Liver (tissue), 3 donors: ENCODE measurements at regions not wholly inside any gene's neighbourhood (a gene's known extent, or its start where the extent isn't known, plus 50 kb on each side); places are given as distances from the start of the nearest gene placed in this dataset.
"Not testable (repeated sequence)": the region's sequence is repeated elsewhere in the genome, so short reads cannot be mapped to it uniquely, and the experiment has no call there.

Experiments used
- CTCF ChIP-seq: fragments of 150-350 bp; IDR thresholded peaks from 2 replicates; pipeline ENCODE4 v1.5.1; 2017; ENCODE audit warnings: improper control_type of control experiment, low read depth, low read length; ENCODE audit not compliant: missing input control
- EGR1 ChIP-seq, 2 donors: IDR thresholded peaks; 2 replicates each; pipeline ENCODE4 v1.6.1; 2016 to 2018; ENCODE audit warnings: antibody characterized with exemption in 2 of 2, low read depth in 2 of 2
- HNF4A ChIP-seq, 2 donors: conservative IDR thresholded peaks; 2 replicates each; pipeline ENCODE4 v1.6.1; 2016; ENCODE audit warnings: antibody characterized with exemption in 2 of 2, mild to moderate bottlenecking in 2 of 2
- MAX ChIP-seq: IDR thresholded peaks from 2 replicates; pipeline ENCODE4 v1.6.1; 2016; ENCODE audit warnings: antibody characterized with exemption
- RAD21 ChIP-seq, 2 donors: IDR thresholded peaks; 2 replicates each; pipeline ENCODE4 v1.6.1; 2016; ENCODE audit warnings: antibody characterized with exemption in 2 of 2, mild to moderate bottlenecking in 2 of 2
- REST ChIP-seq: IDR thresholded peaks from 2 replicates; pipeline ENCODE4 v1.6.1; 2016; ENCODE audit warnings: antibody characterized with exemption, mild to moderate bottlenecking
- SP1 ChIP-seq: IDR thresholded peaks from 2 replicates; pipeline ENCODE4 v1.6.1; 2018; ENCODE audit warnings: antibody characterized with exemption, mild to moderate bottlenecking
- TAF1 ChIP-seq: conservative IDR thresholded peaks from 2 replicates; pipeline ENCODE4 v1.6.1; 2016; ENCODE audit warnings: antibody characterized with exemption, mild to moderate bottlenecking
- YY1 ChIP-seq: IDR thresholded peaks from 2 replicates; pipeline ENCODE4 v1.6.1; 2016; ENCODE audit warnings: antibody characterized with exemption, mild to moderate bottlenecking
- donor health status: healthy.
- donor health status: healthy.

GRCh38 chr2:110317377-110317776 is 105.0 kb upstream of the MTLN start:
- TF ChIP-seq REST; CTCF; MAX; SP1; TAF1; HNF4A (conservative IDR thresholded peaks at IDR 0.05); YY1; RAD21 (IDR thresholded peaks at IDR 0.05); EGR1 (IDR thresholded peaks at IDR 0.05; ENCODE audit: low read depth in 2 of 2): not testable (repeated sequence)
